HUDEP-2 (cell line): ENCODE measurements at regions not wholly inside any gene's neighbourhood (a gene's known extent, or its start where the extent isn't known, plus 50 kb on each side); places are given as distances from the start of the nearest gene placed in this dataset.
"Not testable (repeated sequence)": the region's sequence is repeated elsewhere in the genome, so short reads cannot be mapped to it uniquely, and the experiment has no call there.

Experiments
- DNase-seq, 76 experiments: peaks; one replicate each; lab custom pipeline; 2025; ENCODE audit not compliant: unreplicated experiment in 76 of 76; lab: John Stamatoyannopoulos, UW

DNA sequence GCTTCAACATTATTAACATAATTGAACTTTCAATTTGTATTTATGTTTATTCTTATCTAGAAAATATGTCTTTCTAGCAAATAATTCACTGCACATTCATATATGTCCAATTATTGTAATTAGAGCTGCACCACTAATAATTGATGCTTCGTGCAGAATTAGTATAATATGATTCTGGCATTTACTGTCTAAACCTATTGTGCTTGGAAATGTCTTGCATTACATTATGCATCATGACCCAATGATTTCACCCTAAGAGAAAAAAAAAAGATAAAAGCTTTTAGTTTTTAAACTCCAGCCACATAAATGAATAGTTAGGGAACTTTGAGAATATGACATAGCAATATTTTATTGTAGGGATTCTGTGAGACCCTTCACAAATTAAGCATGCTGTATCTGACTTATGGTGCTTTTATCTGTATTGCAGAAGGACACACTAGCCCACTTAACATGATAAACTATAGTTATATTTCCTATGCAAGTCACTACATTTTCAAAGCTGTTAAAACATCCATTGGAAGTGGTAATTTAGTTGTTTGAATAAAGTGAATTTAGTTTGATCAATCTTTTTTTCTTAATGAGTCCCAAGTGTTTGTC is 1609.1 kb downstream of the REEP3 start:
- DNase-seq = no peak

DNA sequence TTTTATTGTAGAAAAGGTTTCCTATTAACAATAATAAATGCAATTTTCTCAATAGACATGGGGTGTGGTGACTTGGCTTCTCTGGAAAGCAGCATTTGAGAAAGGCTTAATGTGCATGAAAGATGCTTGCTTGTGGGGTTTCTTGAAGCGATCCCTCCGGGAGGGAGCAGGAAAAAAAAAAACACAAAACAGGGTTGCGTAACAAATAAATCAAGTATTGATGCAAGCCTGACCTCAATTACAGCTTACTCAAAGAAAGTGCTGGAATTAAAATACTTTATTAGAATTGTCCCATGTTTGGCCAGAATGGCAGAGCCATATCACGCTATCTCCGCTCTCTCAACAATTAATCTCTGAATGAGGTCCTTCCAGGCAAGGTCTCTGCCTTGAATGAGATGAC is 1612.5 kb downstream of the REEP3 start:
- DNase-seq = no peak

DNA sequence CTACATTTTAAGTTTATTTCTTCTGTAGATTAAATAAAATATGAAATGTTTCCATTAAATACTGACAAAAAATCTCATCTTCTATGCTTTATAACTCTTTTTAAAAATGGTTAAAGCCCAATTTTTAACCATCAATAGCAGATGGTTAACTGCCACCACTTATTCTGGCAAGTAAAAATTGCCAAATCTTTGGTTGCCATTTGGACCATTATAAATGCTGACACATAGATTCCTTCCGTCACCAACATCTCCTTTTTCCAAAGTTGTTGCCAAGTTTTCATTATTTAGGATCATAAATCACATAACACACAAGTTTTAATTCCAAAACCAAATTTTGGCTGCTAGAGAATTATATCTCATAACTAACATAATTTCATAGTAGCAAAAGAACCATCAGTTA is 1614.3 kb downstream of the REEP3 start:
- no peak for DNase-seq

DNA sequence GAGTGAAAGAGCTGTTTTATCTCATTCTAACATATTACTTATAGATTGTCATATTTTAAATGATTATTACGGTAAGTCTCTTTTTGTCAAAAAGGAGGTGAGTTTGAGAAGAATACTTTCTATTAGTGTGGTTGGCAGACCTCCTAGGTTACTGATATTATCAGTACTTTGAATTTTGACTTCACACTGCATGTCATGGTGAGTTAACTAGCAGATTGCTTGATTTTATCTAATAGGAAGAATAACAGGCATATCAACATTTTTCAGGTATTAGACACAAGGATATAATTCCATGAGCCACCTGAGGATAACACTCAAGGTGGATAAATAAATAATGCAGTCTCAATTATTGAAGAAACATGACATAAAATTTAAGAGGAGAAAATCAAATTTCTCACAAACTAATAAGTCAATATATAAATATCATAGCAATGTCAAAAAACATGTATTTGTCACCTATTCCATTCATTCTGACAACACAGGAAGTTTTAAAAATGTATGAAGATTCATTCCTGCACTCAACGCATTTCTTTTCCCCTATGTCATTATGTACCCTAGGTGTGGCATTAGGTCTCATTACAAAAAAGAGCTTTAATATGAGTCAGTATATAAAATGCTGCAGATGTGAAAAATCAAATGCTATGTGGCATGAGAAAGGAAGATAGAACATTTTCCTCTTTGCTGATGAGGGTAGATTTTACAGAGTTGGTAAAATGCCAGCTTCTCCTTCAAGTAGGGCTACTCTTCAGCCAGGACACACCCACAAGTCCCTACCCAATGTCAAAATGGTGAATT is 1621.6 kb downstream of the REEP3 start:
- DNase-seq = no peak

DNA sequence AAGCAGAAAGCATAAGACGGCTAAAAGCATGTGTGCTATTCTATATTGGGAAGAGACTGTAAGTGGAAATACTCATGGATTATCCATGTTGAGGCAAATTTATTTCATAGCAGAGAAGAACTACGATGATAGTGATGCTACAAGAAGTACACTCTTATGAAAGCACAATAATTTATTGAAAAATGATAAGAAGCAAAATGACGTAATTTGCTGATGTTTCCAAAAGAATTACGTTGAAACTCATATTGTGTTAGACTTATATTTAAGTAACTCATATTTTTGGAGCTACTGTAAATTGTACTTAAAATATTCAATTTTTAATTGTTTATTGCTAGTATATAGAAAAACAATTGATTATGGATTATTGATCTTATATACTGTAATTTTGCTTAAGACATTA is 1622.5 kb downstream of the REEP3 start:
- DNase-seq = no peak

DNA sequence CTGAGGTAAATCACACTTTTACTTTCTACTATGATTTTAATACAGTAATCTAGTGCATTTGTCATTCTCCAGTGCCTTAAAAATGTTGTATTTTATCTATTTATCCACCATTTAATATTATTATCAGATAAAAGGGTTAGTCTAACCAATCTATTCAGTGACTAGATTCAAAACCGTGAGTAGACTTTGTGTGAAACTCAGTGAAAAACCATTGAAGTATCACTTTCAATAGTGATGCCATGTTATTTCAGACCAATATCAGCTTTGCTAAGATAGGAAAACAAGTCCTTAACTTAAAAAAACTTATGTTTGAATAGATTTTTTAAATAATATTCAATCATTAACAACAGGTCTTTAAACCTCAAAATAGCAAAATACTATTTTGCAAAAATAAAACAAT is 1628.7 kb downstream of the REEP3 start:
- DNase-seq = no peak

DNA sequence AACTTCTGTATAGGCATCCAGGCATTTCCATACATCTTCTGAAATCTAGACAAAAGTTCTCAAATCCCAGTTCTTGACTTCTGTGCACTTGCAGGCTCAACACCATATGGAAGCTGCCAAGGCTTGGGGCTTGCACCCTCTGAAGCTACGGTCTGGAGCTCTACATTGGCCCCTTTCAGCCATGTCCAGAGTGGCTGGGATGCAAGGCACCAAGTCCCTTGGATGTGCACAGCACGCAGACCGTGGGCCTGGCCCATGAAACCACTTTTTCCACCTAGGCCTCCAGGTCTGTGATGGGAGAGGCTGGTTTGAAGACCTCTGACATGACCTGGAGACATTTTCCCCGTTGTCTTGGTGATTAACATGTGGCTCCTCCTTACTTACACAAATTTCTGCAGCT is 1645.1 kb downstream of the REEP3 start:
- no peak for DNase-seq

DNA sequence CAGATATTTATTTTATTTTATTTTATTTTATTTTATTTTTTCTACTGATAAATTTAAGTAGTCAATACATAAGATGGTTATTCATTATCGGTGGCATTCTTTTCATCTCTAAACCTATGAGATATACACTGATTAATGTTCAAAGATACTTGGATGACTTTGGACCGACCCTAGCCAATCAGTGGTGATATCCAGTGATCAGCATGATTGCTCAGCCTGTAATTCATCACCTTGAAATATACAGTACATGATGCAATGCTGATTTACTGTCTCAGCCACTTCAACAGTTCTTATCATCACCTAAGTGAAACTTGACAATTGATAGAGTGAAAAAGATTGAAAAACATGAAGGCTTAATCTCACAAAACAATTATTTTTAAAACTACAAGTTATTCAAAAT is 1651.0 kb downstream of the REEP3 start:
- DNase-seq = no peak

DNA sequence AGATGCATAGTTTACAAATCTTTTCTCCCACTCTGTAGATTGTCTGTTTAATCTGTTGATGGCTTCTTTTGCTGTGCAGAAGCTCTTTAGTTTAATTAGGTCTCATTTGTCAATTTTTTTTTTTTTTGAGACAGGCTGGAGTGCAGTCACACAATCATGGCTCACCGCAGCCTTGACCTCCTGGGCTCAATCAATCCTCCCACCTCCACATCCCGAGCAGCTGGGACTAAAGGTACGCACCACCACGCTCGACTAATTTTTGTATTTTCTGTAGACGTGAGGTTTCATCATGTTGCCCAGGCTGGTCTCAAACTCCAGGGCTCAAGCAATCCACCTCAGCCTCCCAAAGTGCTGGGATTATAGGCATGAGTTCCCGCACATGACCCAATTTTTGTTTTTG is 1655.8 kb downstream of the REEP3 start:
- DNase-seq = no peak

DNA sequence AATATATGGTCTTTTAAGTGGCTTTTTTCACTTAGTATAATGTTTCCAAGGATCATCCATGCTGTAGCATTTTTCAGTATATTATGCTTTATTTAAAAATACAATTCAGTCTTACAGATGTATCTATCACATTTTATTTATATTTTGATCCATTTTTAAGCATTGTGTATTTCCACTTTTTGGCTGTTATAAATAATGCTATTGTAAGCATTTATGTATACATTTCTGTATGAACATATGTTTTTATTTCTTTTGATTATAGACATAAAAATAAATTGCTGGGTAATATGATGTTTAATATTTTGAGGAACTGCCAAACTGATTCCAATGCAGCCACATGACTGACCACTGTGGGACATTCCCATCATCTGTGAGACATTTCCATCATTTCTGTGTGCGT is 1662.0 kb downstream of the REEP3 start:
- no peak for DNase-seq

DNA sequence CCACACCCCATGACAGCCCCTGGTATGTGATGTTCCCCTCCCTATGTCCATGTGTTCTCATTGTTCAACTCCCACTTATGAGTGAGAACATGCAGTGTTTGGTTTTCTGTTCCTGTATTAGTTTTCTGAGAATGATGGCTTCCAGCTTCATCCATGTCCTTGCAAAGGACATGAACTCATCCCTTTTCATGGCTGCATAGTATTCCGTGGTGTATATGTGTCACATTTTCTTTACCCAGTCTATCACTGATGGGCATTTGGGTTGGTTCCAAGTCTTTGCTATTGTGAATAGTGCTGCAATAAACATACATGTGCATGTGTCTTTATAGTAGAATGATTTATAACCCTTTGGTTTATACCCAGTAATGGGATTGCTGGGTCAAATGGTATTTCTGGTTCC is 1665.5 kb downstream of the REEP3 start:
- not testable (repeated sequence) for DNase-seq

DNA sequence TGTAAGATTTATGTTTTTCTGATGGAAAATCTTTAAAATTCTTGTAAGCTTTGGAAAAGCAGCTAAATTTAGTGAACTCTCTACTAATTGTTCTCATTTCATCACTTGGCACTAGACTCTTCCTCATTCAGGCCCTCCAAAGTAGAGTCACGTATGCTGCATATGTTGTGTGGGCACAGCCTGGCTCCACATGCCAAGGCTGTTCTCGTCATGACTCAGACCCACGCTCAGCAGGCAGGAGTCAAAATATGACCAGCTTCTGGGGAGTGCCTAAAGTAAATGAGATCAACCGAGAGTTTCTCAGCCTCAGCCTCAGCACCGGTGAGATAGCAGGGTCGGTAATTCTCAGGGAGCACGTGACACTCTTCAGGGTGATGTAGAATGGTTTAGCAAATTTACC is 1672.9 kb downstream of the REEP3 start:
- no peak for DNase-seq

DNA sequence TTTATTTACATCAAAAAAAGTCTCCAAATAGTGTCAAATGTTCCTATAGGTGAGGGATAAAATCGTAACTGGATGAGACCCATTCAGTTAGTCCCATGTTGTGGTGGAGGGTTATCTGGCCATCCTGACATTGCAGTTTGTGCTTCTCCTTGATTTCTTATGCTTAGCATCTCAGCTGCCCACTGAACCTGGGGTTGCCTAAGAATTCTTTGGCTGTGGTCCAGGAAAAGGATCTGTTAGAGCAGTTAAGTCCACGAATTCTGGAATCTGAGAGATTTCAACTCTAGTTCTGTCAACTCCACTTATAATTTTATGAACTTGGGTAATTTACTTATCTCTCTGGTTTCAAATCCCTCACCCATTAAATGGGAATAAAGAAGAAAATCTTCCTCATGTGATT is 1673.4 kb downstream of the REEP3 start:
- DNase-seq = no peak

DNA sequence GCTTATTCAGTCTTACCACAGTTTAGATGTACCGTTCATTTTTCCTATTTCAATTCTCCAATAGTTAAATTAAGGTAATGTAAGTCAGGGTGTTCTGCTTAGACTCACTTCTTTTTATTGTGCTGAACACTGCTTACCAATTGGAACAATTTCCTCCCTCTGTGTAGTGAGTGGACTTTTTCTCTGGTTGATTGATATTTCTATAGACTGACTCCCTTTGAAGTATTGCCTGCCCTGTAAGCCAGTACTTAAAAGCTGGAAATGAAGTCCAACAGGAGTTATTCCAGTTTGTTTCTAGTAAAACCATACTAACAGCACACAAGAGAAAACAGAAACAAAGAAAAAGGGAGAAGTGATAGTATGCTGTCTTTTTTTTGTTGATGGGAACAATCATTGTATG is 1674.9 kb downstream of the REEP3 start:
- no peak for DNase-seq

DNA sequence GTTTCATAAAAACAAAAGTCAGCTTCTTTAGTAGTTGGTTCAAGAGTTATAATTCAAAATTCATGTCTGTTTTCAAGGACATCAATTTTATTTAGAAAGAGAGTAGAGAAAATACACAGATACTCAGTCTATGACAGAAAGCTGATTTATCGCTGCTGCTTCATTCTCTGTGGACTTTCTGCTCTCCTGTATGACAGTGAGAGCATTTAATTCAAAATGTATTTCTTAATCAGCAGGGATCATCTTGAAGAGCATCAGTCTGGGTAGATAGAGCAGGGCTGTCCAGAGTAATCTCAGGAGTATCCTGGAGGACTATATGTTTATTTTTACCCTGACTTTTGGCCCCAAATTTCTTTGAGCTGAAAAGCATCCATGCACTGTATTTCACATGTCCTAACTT is 1676.7 kb downstream of the REEP3 start:
- DNase-seq = no peak

DNA sequence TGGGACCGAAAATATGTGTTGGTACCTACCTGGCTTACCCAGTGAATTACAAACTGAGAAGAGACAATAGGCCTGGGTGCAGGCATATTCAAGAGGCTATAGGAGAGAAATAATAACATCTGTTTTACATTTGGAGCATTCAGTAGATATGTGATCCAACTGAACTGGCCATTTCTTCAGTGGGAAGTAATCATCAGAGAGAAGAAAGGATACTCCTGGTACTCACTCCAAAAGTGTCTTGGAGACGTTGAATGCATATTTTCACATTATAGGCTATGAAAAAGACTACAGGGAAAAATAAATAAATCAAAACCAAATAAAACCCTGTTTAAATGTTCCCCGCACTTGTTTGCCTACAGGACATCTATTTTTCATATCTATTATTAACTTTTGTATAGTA is 1680.3 kb downstream of the REEP3 start:
- no peak for DNase-seq

DNA sequence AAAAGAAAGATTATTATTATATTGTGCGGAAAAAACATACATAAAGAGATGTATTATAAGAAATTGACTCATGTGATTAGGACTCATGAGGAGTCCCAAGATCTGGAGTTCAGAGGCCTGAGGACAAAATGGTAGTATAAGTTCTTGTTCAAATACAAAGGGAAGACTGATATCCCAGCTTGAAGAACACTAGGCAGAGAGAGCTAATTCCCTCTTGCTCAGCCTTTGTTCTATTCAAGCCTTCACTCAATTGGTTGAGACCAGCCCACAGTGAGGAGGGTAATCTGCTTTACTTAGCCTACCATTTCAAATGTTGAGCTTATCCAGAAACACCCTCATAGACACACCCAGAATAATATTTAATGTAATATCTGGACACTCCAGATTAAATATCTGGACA is 1683.8 kb downstream of the REEP3 start:
- no peak for DNase-seq

DNA sequence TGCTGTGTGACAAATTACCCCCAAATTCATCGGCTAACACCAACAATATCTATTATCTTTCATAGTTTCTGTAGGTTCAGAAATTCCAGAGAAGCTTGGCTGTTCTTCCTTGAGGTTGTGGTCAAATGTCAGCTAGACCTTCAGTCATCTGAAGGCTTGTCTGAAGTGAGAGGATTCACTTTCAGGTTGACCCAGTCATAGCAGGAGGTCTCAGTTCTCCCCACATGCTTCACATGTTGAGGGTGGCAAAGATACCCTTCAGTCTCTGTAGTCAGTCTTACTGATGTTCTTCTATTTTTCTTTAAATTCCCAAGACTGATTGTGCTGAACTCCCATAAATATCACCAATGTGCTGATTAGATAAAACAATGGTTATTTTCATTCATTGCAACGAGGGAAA is 1692.0 kb downstream of the REEP3 start:
- no peak for DNase-seq

DNA sequence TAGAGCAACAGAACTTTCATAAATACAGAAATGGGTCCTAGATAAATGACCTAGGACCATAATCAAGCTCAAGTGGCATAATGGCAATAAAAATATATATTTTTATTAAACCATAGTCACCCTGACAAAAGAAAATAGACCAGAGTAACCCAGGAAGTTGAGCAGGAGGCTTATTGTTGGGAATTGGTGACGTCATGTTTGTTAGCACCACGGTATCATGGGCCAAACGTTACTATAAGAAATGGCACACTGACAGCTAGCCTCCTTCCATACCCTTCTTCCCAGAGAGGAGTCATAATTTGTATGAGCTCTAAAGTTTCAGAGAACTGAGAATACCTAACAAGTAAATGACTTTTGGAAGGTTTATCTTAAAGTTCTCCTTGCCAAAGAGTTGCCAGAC is 1698.2 kb downstream of the REEP3 start:
- no peak for DNase-seq

DNA sequence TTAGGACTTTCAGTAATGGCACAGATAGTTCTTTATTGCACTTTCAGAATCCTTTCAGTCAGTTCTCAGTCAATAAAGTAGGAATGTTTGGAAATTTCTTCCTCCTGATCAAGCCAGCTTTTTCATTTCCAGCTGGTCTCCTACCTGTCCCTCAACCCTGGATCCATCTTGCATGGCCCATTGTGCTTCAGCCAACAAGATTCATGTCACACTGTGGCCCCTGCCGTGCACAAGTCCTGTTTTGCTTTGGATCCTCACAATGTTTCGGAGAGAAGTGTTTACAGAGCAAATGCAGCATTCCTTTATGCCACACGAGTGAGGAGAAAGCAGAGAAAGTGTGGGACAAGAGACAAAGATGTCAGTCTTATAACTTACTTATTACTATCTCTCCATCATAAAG is 1694.7 kb upstream of the LRRTM3 start:
- DNase-seq = no peak

DNA sequence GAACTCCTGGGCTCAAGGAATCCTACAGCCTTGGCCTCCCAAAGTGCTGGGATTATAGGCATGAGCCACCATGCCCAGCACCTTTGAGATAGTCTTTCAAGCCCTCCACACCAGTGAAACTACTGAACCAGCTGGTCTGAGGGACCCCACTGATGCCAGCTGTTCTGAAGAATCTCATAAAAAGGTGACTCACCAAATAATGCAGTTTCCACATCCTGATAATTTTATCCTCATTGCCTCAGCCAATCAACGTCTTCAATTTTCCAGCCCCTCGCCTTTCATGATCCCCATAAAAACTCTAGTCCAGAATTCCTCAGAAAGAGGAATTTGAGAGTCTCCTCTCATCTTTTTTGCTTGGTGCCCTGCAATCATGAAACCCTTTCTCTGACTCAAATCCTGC is 1691.6 kb upstream of the LRRTM3 start:
- no peak for DNase-seq

DNA sequence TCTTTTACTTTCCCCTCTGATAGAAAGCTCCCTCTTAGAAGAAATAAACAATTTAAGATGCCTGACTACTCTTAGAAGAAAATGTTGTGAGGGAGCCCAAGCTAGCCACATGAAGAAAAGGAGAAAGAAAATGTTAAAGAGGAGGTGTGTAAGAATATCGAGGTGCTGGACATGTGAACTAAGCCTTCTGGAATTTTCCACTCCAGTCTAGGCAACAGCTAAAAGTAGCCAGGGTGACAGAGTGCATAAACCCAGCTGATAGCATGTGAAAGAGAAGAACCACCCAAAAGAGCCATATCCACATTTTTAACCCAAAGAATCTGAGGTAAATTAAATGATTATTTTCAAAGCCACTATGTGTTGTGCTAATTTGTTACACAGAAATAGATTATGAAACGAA is 1690.6 kb upstream of the LRRTM3 start:
- DNase-seq = no peak

DNA sequence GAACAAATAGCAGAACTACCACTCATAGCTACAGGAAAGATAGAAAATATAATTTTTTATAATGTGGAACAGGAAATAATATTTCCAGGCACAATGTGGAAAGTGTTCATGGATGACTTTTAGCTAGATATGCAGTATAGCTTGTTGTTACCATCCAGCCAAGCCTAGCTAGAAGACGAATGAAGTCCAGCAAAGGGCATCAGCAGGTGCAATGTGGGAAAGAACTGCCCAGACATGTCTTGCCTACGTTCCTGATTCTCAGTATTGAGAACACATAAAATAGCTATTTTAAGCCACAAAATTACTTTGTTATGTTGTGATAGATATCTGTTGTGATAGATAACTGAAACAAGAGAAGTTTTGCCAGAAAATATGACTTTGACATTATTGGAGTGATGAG is 1690.0 kb upstream of the LRRTM3 start:
- no peak for DNase-seq
